Medulla oblongata (tissue), 1 donor: ENCODE measurements at regions not wholly inside any gene's neighbourhood (a gene's known extent, or its start where the extent isn't known, plus 50 kb on each side); places are given as distances from the start of the nearest gene placed in this dataset.
"Not testable (repeated sequence)": the region's sequence is repeated elsewhere in the genome, so short reads cannot be mapped to it uniquely, and the experiment has no call there.

Experiments
- DNase-seq: peaks from one replicate; pipeline ENCODE4 v3.0.0-alpha.2; 2015; ENCODE audit errors: extremely low spot score

DNA sequence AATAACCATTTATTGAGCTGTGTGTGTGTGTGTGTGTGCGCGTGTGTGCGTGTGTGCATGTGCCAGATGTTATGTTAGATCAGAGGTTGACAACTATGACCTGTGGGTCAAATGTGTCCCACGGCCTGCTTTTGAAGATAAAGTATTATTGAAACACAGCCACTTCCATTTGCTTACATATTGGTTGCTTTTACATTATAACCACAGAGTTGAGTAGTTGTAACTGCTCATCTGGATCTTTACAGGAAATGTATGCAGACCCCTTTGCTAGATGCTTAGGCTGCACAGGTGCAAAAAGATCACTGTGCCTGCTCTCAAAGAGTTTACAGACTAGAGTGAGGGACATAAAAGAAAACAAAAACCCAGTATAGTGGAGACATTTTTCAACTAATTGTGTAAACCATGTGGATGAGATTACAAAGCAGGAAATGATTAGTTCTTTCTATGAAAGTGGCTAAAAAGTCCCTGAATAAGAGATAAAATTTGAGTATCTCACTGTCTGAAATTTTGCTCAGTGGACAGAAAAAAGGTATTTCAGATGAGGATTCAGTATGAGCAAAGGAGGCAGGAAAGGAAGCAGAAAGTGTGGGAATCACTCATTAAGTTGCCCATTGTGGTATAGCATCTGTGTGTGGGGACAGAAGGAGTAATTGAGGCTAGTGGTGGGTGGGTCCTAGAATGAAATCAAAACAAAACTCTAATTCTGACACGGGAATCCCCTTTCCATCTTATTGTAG, 188.4 kb downstream of the PAH start:
- no peak for DNase-seq

GRCh38 chr12:102726686-102727085, 190.4 kb downstream of the PAH start:
- no peak for DNase-seq

GRCh38 chr12:102722147-102722546, 194.9 kb downstream of the PAH start:
- no peak for DNase-seq

GRCh38 chr12:102708108-102708507, 208.9 kb downstream of the PAH start:
- DNase-seq, result no peak

GRCh38 chr12:102702447-102703114, 214.5 kb downstream of the PAH start:
- DNase-seq, result peak; percentile 76

DNA sequence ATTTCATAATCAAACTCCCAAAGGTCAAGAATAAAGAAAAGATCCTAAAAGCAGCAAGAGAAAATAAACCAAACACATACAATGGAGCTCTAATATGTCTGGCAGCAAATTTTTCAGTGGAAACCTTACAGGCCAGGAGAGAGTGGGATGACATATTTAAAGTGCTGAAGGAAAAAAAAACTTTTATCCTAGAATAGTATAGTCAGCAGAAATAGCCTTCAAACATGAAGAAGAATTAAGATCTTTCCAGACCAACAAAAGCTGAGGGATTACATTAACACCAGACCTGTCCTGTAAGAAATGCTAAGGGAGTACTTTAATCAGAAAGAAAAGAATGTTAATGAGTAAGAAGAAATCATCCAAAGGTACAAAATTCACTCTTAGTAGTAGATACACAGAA, 215.7 kb upstream of the IGF1 start:
- no peak for DNase-seq

GRCh38 chr12:102694903-102695302, 214.5 kb upstream of the IGF1 start:
- no peak for DNase-seq

- no peak for DNase-seq
These were observed 211.6 kb upstream of the IGF1 start for GRCh38 chr12:102691773-102692555.

DNA sequence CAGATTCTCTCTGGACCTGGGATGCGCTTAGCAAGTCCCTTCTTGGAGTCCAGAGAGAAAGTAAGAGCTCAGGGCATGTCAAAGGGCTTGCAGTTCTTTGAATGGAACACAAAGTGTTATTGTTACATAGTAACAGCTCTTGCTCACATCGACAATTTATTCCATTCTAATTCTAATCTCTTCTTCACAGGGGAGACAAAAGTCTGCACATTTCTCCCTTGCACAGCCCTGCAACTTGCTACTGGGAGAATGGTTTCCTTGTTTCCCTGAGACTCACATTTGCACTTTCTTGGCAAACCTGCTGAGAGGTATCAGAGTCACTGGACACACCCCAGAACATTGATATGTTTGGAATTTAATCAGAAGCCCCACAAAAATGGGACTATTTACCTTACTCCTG, 209.9 kb upstream of the IGF1 start:
- peak; percentile 66 for DNase-seq

GRCh38 chr12:102689701-102690100, 209.3 kb upstream of the IGF1 start:
- no peak for DNase-seq

DNA sequence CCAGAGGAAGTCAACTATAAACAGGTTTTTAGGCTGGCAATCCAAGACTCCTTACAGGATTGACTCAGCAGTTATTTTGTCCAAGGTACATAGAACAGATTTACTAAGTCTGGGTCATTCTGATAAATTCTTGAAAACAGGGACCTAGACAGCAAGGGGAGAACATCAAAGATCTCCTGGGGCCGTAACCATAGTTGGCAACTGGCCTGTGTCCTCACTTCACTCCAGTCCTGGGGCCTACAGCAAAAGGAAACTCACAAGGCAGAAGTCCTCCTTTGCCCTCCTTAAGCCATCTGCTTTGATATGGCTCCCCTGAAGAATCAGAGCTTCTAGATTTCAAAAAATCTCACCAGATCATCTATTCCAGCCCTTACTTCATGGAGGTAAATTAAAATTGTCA, 207.2 kb upstream of the IGF1 start:
- DNase-seq, result no peak

DNA sequence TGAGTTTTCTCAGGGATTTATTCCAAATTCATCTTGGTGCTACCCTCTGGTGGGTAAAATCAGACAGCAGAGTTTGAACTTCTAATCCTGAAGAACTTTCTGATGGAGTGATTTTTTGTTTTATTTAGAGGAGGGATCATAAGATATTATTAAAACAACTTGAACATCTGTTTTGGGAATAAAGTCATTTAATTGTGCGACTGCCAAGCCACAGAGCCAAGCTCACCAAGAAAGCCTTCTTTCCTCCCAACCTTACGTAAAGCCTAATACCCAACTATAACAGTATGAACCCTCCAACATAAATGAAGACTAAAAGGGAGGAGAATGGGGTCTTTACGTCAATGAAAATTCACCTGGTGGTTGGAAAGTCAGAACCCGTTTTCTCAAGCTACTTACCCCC, 205.5 kb upstream of the IGF1 start:
- DNase-seq, result no peak

- DNase-seq, result no peak
These were observed 204.8 kb upstream of the IGF1 start for GRCh38 chr12:102685172-102685571.

DNA sequence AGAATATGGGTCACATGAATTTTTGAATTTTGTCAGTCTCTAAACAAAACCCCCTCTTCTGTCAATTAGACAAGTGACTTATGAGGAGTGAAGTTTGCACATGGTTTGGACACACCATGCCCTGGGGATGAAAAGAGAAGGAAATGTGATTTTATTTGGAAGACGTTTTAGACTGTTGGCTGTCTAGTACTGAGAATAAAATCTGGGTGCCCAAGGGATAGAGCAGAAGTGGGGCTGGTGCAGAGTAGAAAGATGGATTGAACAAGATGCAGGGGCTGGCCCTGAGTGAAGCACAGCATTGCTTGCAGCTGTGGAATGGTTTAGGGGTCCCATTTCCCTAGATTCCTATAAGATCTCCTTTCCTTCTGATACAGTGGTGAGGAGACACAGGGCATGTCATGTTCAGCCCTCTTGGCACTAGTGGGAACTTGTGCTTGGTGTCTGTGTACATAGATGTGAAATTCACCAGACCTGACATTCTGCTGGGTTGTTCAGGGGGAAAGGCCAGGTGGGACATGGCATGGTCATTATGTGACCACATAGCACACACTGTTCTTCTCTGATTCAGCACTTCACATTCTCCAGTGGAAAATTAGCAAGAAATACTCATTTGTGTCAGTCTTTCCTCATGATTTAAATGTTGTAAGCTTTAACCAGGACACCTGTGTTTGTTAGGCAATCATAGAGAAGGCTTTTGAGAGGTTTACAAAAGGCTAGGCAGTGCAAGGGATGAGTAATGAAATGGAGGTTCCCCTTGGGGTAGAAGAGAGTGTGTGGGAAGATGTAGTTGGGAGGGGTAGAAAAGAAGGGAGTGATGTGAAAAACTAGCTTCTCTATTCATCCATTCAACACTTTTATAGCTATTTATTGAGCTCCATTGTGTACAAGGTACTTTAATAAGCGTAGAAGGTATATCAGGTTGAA, 202.3 kb upstream of the IGF1 start:
- no peak for DNase-seq

- DNase-seq, result no peak
These were observed 201.4 kb upstream of the IGF1 start for GRCh38 chr12:102681747-102682146.

- no peak for DNase-seq
These were observed 200.9 kb upstream of the IGF1 start for GRCh38 chr12:102681309-102681708.

GRCh38 chr12:102680304-102680703, 199.9 kb upstream of the IGF1 start:
- DNase-seq, result no peak

- DNase-seq, result no peak
These were observed 196.4 kb upstream of the IGF1 start for GRCh38 chr12:102676812-102677211.

- no peak for DNase-seq
These were observed 195.3 kb upstream of the IGF1 start for GRCh38 chr12:102675672-102676071.

DNA sequence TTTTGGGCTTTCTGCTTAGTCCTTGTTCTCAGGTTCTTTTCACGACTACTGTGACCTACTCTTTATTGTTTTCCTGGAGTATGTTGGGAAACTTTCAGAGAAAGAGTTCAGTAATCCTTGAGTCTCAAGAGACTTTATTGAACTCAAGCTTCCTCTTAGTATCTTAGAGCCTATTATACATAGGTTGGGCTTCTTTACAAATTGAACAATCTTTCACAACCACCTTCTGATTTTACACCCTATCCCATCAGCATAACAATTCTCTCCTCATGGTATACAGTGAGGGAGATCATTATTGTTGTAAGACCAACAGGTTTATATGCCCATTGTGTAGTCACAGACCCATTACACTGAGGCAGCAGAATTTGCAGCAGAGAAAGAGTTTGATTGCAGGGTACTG, 193.2 kb upstream of the IGF1 start:
- no peak for DNase-seq

GRCh38 chr12:102672212-102672611, 191.8 kb upstream of the IGF1 start:
- not testable (repeated sequence) for DNase-seq

DNA sequence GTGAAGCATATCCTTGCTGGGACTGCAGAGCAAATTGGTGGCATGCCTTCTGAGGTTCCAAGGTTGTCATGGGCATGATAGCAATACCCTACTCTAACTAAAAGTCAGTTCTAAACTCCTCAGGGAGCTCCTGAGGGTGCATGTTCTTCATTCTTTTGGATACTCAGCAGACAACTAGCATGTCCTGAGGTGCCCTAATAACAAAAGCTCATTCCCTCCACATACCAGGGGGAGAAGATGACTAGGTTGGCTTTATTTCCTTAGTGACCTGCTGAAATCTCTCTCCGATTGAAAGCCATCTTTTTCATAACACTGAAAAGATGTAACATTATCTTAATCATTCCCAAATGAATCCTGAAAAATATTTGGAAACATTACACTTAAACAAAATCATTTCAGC, 188.7 kb upstream of the IGF1 start:
- DNase-seq, result no peak
